ENCODE measurements at regions not wholly inside any gene's neighbourhood (a gene's known extent, or its start where the extent isn't known, plus 50 kb on each side); places are given as distances from the start of the nearest gene placed in this dataset.

- ChIA-PET POLR2A (no interaction called here), CTCF (no interaction called here)
- no peak for TF ChIP-seq ZNF384 (IDR thresholded peaks at IDR 0.05)
- TF ChIP-seq FOXK2 (IDR thresholded peaks at IDR 0.05): no peak
- no peak for TF ChIP-seq HDGF (IDR thresholded peaks at IDR 0.05; ENCODE audit: borderline replicate concordance)
- TF ChIP-seq ARNT (IDR thresholded peaks at IDR 0.05): no peak
- no peak for TF ChIP-seq NFRKB (IDR thresholded peaks at IDR 0.05)
- no peak for DNase-seq (ENCODE audit: extremely low spot score)
Measured at GRCh38 chr12:107219301-107219700, 126.0 kb upstream of the CRY1 start.

GRCh38 chr12:107221913-107222312 is 128.6 kb upstream of the CRY1 start:
- ChIA-PET POLR2A (no interaction called here), CTCF (interaction anchor here (0.7 kb wide), 1 partner anchor 81 kb away, joined by 3 read pairs; no protein-coding TSS in a partner anchor)
- TF ChIP-seq NFRKB (IDR thresholded peaks at IDR 0.05) (no peak), TARDBP (IDR thresholded peaks at IDR 0.05) (no peak), FOXM1 (IDR thresholded peaks at IDR 0.05; ENCODE audit: borderline replicate concordance) (no peak), PKNOX1 (IDR thresholded peaks at IDR 0.05) (no peak), HDGF (IDR thresholded peaks at IDR 0.05; ENCODE audit: borderline replicate concordance) (no peak), ELF4 (IDR thresholded peaks at IDR 0.05) (no peak), L3MBTL2 (conservative IDR thresholded peaks at IDR 0.05) (no peak), ARNT (IDR thresholded peaks at IDR 0.05) (no peak), SP1 (IDR thresholded peaks at IDR 0.05) (no peak), ZNF384 (IDR thresholded peaks at IDR 0.05) (no peak), CTBP1 (IDR thresholded peaks at IDR 0.05; ENCODE audit: borderline replicate concordance) (no peak)
- no peak for DNase-seq (ENCODE audit: extremely low spot score)

GRCh38 chr12:107223821-107224220 is 130.5 kb upstream of the CRY1 start:
- ChIA-PET POLR2A (no interaction called here), CTCF (interaction anchor here (0.6 to 0.7 kb wide), 2 partner anchors 141 to 146 kb away, joined by 3 to 9 read pairs; no protein-coding TSS in a partner anchor)
- no peak for DNase-seq (ENCODE audit: extremely low spot score)
- TF ChIP-seq ZNF384 (IDR thresholded peaks at IDR 0.05) (no peak), LEF1 (IDR thresholded peaks at IDR 0.05; ENCODE audit: borderline replicate concordance) (no peak), NFRKB (IDR thresholded peaks at IDR 0.05) (no peak), FOXK2 (IDR thresholded peaks at IDR 0.05) (no peak), SP1 (IDR thresholded peaks at IDR 0.05) (no peak), ARNT (IDR thresholded peaks at IDR 0.05) (no peak), FOXA1 (IDR thresholded peaks at IDR 0.05) (no peak), PKNOX1 (IDR thresholded peaks at IDR 0.05) (no peak), TARDBP (IDR thresholded peaks at IDR 0.05) (no peak), CTBP1 (IDR thresholded peaks at IDR 0.05; ENCODE audit: borderline replicate concordance) (no peak), ELF4 (IDR thresholded peaks at IDR 0.05) (no peak), BHLHE40 (IDR thresholded peaks at IDR 0.05; ENCODE audit: borderline replicate concordance) (no peak), SUZ12 (IDR thresholded peaks at IDR 0.05) (no peak), HDGF (IDR thresholded peaks at IDR 0.05; ENCODE audit: borderline replicate concordance) (no peak), FOXM1 (IDR thresholded peaks at IDR 0.05; ENCODE audit: borderline replicate concordance) (no peak), L3MBTL2 (conservative IDR thresholded peaks at IDR 0.05) (no peak)

GRCh38 chr12:107225635-107226034 is 132.3 kb upstream of the CRY1 start:
- ChIA-PET CTCF (no interaction called here), POLR2A (no interaction called here)
- DNase-seq (ENCODE audit: extremely low spot score): no peak

GRCh38 chr12:107226126-107226525 is 132.8 kb upstream of the CRY1 start:
- TF ChIP-seq ARNT (IDR thresholded peaks at IDR 0.05): no peak
- TF ChIP-seq L3MBTL2 (conservative IDR thresholded peaks at IDR 0.05): no peak
- TF ChIP-seq TARDBP (IDR thresholded peaks at IDR 0.05): no peak
- TF ChIP-seq NFRKB (IDR thresholded peaks at IDR 0.05): no peak
- no peak for TF ChIP-seq FOXA1 (IDR thresholded peaks at IDR 0.05)
- no peak for TF ChIP-seq SUZ12 (IDR thresholded peaks at IDR 0.05)
- TF ChIP-seq ZNF384 (IDR thresholded peaks at IDR 0.05): no peak
- no peak for DNase-seq (ENCODE audit: extremely low spot score)
- CTCF ChIA-PET: interaction anchor here (1.1 kb wide), 1 partner anchor 178 kb away, joined by 3 read pairs; no protein-coding TSS in a partner anchor
- POLR2A ChIA-PET: no interaction called here

More at GRCh38 chr12:107225635-107226034, 132.3 kb upstream of the CRY1 start:
- no peak for TF ChIP-seq FOXK2 (IDR thresholded peaks at IDR 0.05)
- TF ChIP-seq PKNOX1 (IDR thresholded peaks at IDR 0.05): no peak
- TF ChIP-seq SP1 (IDR thresholded peaks at IDR 0.05): no peak
- no peak for TF ChIP-seq BHLHE40 (IDR thresholded peaks at IDR 0.05; ENCODE audit: borderline replicate concordance)
- no peak for TF ChIP-seq LEF1 (IDR thresholded peaks at IDR 0.05; ENCODE audit: borderline replicate concordance)
- no peak for TF ChIP-seq CTBP1 (IDR thresholded peaks at IDR 0.05; ENCODE audit: borderline replicate concordance)
- no peak for TF ChIP-seq ARNT (IDR thresholded peaks at IDR 0.05)
- TF ChIP-seq HDGF (IDR thresholded peaks at IDR 0.05; ENCODE audit: borderline replicate concordance): no peak
- no peak for TF ChIP-seq ZNF384 (IDR thresholded peaks at IDR 0.05)
- no peak for TF ChIP-seq L3MBTL2 (conservative IDR thresholded peaks at IDR 0.05)
- no peak for TF ChIP-seq SUZ12 (IDR thresholded peaks at IDR 0.05)
- TF ChIP-seq ELF4 (IDR thresholded peaks at IDR 0.05): no peak
- no peak for TF ChIP-seq FOXM1 (IDR thresholded peaks at IDR 0.05; ENCODE audit: borderline replicate concordance)
- no peak for TF ChIP-seq TARDBP (IDR thresholded peaks at IDR 0.05)
- TF ChIP-seq NFRKB (IDR thresholded peaks at IDR 0.05): no peak
- TF ChIP-seq FOXA1 (IDR thresholded peaks at IDR 0.05): no peak

- TF ChIP-seq HDGF (IDR thresholded peaks at IDR 0.05; ENCODE audit: borderline replicate concordance) (no peak), ELF4 (IDR thresholded peaks at IDR 0.05) (no peak), NFRKB (IDR thresholded peaks at IDR 0.05) (no peak), TARDBP (IDR thresholded peaks at IDR 0.05) (no peak), L3MBTL2 (conservative IDR thresholded peaks at IDR 0.05) (no peak)
- ChIA-PET CTCF (no interaction called here), POLR2A (no interaction called here)
- no peak for DNase-seq (ENCODE audit: extremely low spot score)
Measured at GRCh38 chr12:107228076-107228475, 134.7 kb upstream of the CRY1 start.
